Gastroesophageal sphincter (tissue), 3 donors: ENCODE measurements at regions not wholly inside any gene's neighbourhood (a gene's known extent, or its start where the extent isn't known, plus 50 kb on each side); places are given as distances from the start of the nearest gene placed in this dataset.

Source experiments
- CTCF ChIP-seq, 4 experiments: fragments of 200-600 bp in 2 of 4; fragments of 450-650 bp in 2 of 4; sonication (generic) in 1 of 4; IDR thresholded peaks; one replicate each; pipeline ENCODE4 v1.5.1; 2017 to 2019; ENCODE audit warnings: antibody characterized with exemption in 4 of 4, mild to moderate bottlenecking in 2 of 4, moderate library complexity in 2 of 4
- EP300 ChIP-seq: sonication (generic); formaldehyde crosslinking; IDR thresholded peaks from one replicate; pipeline ENCODE4 v1.6.1; 2017; ENCODE audit warnings: antibody characterized with exemption, mild to moderate bottlenecking
- POLR2A ChIP-seq, 2 donors: fragments of 450-650 bp; IDR thresholded peaks; one replicate each; pipeline ENCODE4 v1.6.1; 2017; ENCODE audit warnings: antibody characterized with exemption in 2 of 2, mild to moderate bottlenecking in 2 of 2, moderate library complexity in 1 of 2

- TF ChIP-seq POLR2A (IDR thresholded peaks at IDR 0.05) (no peak), CTCF (IDR thresholded peaks at IDR 0.05) (no peak), EP300 (no peak)
Measured at GRCh38 chr4:23947826-23948225, 58.0 kb upstream of the PPARGC1A start.
